Erythroblast (primary cell): ENCODE measurements at regions not wholly inside any gene's neighbourhood (a gene's known extent, or its start where the extent isn't known, plus 50 kb on each side); places are given as distances from the start of the nearest gene placed in this dataset.

Experiments
- DNase-seq, 2 experiments: peaks; one replicate each; lab custom pipeline; 2025; lab: John Stamatoyannopoulos, UW
- GATA1 ChIP-seq: IDR thresholded peaks from 2 replicates; pipeline ENCODE4 v1.6.1; 2011; ENCODE audit warnings: low read depth, mild to moderate bottlenecking, control low read depth, low read length, moderate library complexity
- POLR2A ChIP-seq: IDR thresholded peaks from 2 replicates; pipeline ENCODE4 v1.6.1; 2011; ENCODE audit warnings: mild to moderate bottlenecking, low read length

GRCh38 chr2:133970641-133971040, 283.2 kb upstream of the MGAT5 start:
- TF ChIP-seq GATA1 = no peak
- TF ChIP-seq POLR2A = no peak
- no peak for DNase-seq

- DNase-seq = no peak
- TF ChIP-seq GATA1 = no peak
- no peak for TF ChIP-seq POLR2A
Observed at GRCh38 chr2:133972297-133972696, 281.6 kb upstream of the MGAT5 start.

GRCh38 chr2:133972786-133973185, 281.1 kb upstream of the MGAT5 start:
- no peak for DNase-seq
- no peak for TF ChIP-seq POLR2A
- no peak for TF ChIP-seq GATA1

- TF ChIP-seq GATA1 (no peak), POLR2A (no peak)
- no peak for DNase-seq
Observed at GRCh38 chr2:133974353-133974752, 279.5 kb upstream of the MGAT5 start.

GRCh38 chr2:133975135-133975534, 278.7 kb upstream of the MGAT5 start:
- TF ChIP-seq GATA1 = no peak
- TF ChIP-seq POLR2A = no peak
- no peak for DNase-seq

GRCh38 chr2:133975676-133976428, 278.0 kb upstream of the MGAT5 start:
- TF ChIP-seq POLR2A (no peak), GATA1 (no peak)
- no peak for DNase-seq

- no peak for DNase-seq
- TF ChIP-seq POLR2A (no peak), GATA1 (no peak)
Observed at GRCh38 chr2:133976659-133977058, 277.2 kb upstream of the MGAT5 start.

- DNase-seq = no peak
- TF ChIP-seq GATA1 = no peak
- TF ChIP-seq POLR2A = no peak
Observed at GRCh38 chr2:133977405-133977804, 276.5 kb upstream of the MGAT5 start.

- no peak for TF ChIP-seq GATA1
- TF ChIP-seq POLR2A = no peak
- DNase-seq = no peak
Observed at GRCh38 chr2:133982256-133982655, 271.6 kb upstream of the MGAT5 start.

- TF ChIP-seq POLR2A (no peak), GATA1 (no peak)
Observed at GRCh38 chr2:133985563-133985962, 268.3 kb upstream of the MGAT5 start.

GRCh38 chr2:133986081-133986837, 267.6 kb upstream of the MGAT5 start:
- DNase-seq = no peak
- no peak for TF ChIP-seq GATA1
- no peak for TF ChIP-seq POLR2A

More at GRCh38 chr2:133985563-133985962, 268.3 kb upstream of the MGAT5 start:
- no peak for DNase-seq

GRCh38 chr2:133986881-133987795, 266.7 kb upstream of the MGAT5 start:
- TF ChIP-seq GATA1 = no peak
- TF ChIP-seq POLR2A = no peak
- no peak for DNase-seq

- no peak for DNase-seq
- TF ChIP-seq GATA1 = no peak
- TF ChIP-seq POLR2A = no peak
Observed at GRCh38 chr2:133988316-133988891, 265.5 kb upstream of the MGAT5 start.
